ENCODE measurements at regions not wholly inside any gene's neighbourhood (a gene's known extent, or its start where the extent isn't known, plus 50 kb on each side); places are given as distances from the start of the nearest gene placed in this dataset.

- TF ChIP-seq POLR2A (IDR thresholded peaks at IDR 0.05; ENCODE audit: low read depth, low read length) (no peak), CTCF (conservative IDR thresholded peaks at IDR 0.05; ENCODE audit: low read depth, low read length) (no peak), MXI1 (IDR thresholded peaks at IDR 0.05; ENCODE audit: borderline replicate concordance, low read depth, low read length) (no peak), CEBPB (IDR thresholded peaks at IDR 0.05; ENCODE audit: low read depth, low read length) (no peak), RCOR1 (IDR thresholded peaks at IDR 0.05; ENCODE audit: insufficient replicate concordance, low read length) (no peak), SMC3 (IDR thresholded peaks at IDR 0.05; ENCODE audit: low read depth, low read length) (no peak), USF2 (IDR thresholded peaks at IDR 0.05; ENCODE audit: low read depth, low read length) (no peak), MAZ (IDR thresholded peaks at IDR 0.05; ENCODE audit: borderline replicate concordance, low read depth, low read length) (no peak), RFX5 (IDR thresholded peaks at IDR 0.05; ENCODE audit: low read depth, low read length) (no peak), ELK1 (IDR thresholded peaks at IDR 0.05; ENCODE audit: borderline replicate concordance, low read depth, low read length) (no peak), RAD21 (IDR thresholded peaks at IDR 0.05; ENCODE audit: low read length) (no peak), NFE2L2 (IDR thresholded peaks at IDR 0.05; ENCODE audit: low read depth, low read length) (no peak), MAFK (IDR thresholded peaks at IDR 0.05; ENCODE audit: low read depth, low read length) (no peak)
Observed at GRCh38 chr5:78705826-78706225, 57.3 kb upstream of the LHFPL2 start.
